Effector memory CD8-positive, alpha-beta T cell (primary cell): ENCODE measurements at regions not wholly inside any gene's neighbourhood (a gene's known extent, or its start where the extent isn't known, plus 50 kb on each side); places are given as distances from the start of the nearest gene placed in this dataset.

Experiments used
- ATAC-seq: fragments of 150-1000 bp; cut with Tn5 transposase; replicated peaks from 2 replicates; pipeline ENCODE4 v1.10.0; 2021; ENCODE audit warnings: mild to moderate bottlenecking, moderate library complexity
- DNase-seq, 3 experiments: peaks; one replicate each; pipeline ENCODE4 v3.0.0; 2021
- H3K27ac Mint-ChIP-seq, 2 donors: one replicate each; pipeline ENCODE4 v1.8.0; 2022; ENCODE audit warnings: mild to moderate bottlenecking in 2 of 2, mixed read lengths in 2 of 2, moderate library complexity in 2 of 2
- H3K27me3 Mint-ChIP-seq, 2 donors: one replicate each; pipeline ENCODE4 v1.8.0; 2022; ENCODE audit warnings: mixed read lengths in 2 of 2
- H3K36me3 Mint-ChIP-seq: one replicate; pipeline ENCODE4 v1.8.0; 2022; ENCODE audit warnings: mild to moderate bottlenecking, moderate library complexity, mixed read lengths; ENCODE audit not compliant: insufficient read depth
- H3K4me1 Mint-ChIP-seq, 2 donors: one replicate each; pipeline ENCODE4 v1.8.0; 2022; ENCODE audit warnings: low read depth in 2 of 2, mixed read lengths in 2 of 2
- H3K4me3 Mint-ChIP-seq, 2 donors: one replicate each; pipeline ENCODE4 v1.8.0; 2022; ENCODE audit warnings: mild to moderate bottlenecking in 2 of 2, mixed read lengths in 2 of 2, moderate library complexity in 2 of 2
- H3K9me3 Mint-ChIP-seq, 2 donors: one replicate each; pipeline ENCODE4 v1.8.0; 2022; ENCODE audit warnings: mixed read lengths in 2 of 2

- ATAC-seq (no peak), DNase-seq (no peak)
- no peaks in the 10 kb centered on the region for H3K36me3 Mint-ChIP-seq
- H3K27me3 Mint-ChIP-seq, result peaks cover 3 to 11% of the 10 kb centered on the region in 2 donors
- no peaks in the 10 kb centered on the region for H3K4me1 Mint-ChIP-seq
- H3K9me3 Mint-ChIP-seq, result no peaks in the 10 kb centered on the region
- no peak overlapping the region for H3K4me3 Mint-ChIP-seq
- no peak overlapping the region for H3K27ac Mint-ChIP-seq
Observed at GRCh38 chr16:85353013-85353412, 240.7 kb upstream of the CIBAR2 start.

GRCh38 chr16:85353839-85354685 is 241.8 kb upstream of the CIBAR2 start:
- ATAC-seq, result no peak
- H3K27me3 Mint-ChIP-seq, result peaks cover 8 to 13% of the 10 kb centered on the region in 2 donors
- H3K4me1 Mint-ChIP-seq, result peaks cover 0 to 1% of the 10 kb centered on the region in 2 donors
- no peak overlapping the region for H3K27ac Mint-ChIP-seq
- H3K4me3 Mint-ChIP-seq, result no peak overlapping the region
- no peaks in the 10 kb centered on the region for H3K36me3 Mint-ChIP-seq
- no peaks in the 10 kb centered on the region for H3K9me3 Mint-ChIP-seq
- DNase-seq, result no peak

GRCh38 chr16:85354686-85355514 is 242.6 kb upstream of the CIBAR2 start:
- no peak for ATAC-seq
- no peak overlapping the region for H3K4me3 Mint-ChIP-seq
- peaks cover 6 to 17% of the 10 kb centered on the region in 2 donors for H3K27me3 Mint-ChIP-seq
- H3K9me3 Mint-ChIP-seq, result no peaks in the 10 kb centered on the region
- H3K27ac Mint-ChIP-seq, result no peak overlapping the region
- H3K4me1 Mint-ChIP-seq, result peaks cover 0 to 2% of the 10 kb centered on the region in 2 donors
- DNase-seq, result no peak
- H3K36me3 Mint-ChIP-seq, result no peaks in the 10 kb centered on the region

- peaks cover 0 to 2% of the 10 kb centered on the region in 2 donors for H3K4me1 Mint-ChIP-seq
- no peaks in the 10 kb centered on the region for H3K9me3 Mint-ChIP-seq
- DNase-seq, result no peak
- no peak for ATAC-seq
- no peaks in the 10 kb centered on the region for H3K36me3 Mint-ChIP-seq
- H3K27me3 Mint-ChIP-seq, result peaks cover 6 to 19% of the 10 kb centered on the region in 2 donors
- no peak overlapping the region for H3K27ac Mint-ChIP-seq
- no peak overlapping the region for H3K4me3 Mint-ChIP-seq
Observed at GRCh38 chr16:85355515-85355837, 243.2 kb upstream of the CIBAR2 start.

GRCh38 chr16:85356157-85356556 is 243.9 kb upstream of the CIBAR2 start:
- Mint-ChIP-seq H3K4me1 (peaks cover 0 to 2% of the 10 kb centered on the region in 2 donors), H3K9me3 (no peaks in the 10 kb centered on the region), H3K27ac (no peak overlapping the region), H3K36me3 (no peaks in the 10 kb centered on the region), H3K4me3 (no peak overlapping the region), H3K27me3 (peaks cover 12 to 26% of the 10 kb centered on the region in 2 donors)
- DNase-seq, result no peak
- ATAC-seq, result no peak

- Mint-ChIP-seq H3K27ac (no peak overlapping the region), H3K9me3 (no peaks in the 10 kb centered on the region), H3K27me3 (peaks cover 16 to 31% of the 10 kb centered on the region in 2 donors), H3K4me3 (no peak overlapping the region), H3K4me1 (peaks cover 0 to 2% of the 10 kb centered on the region in 2 donors), H3K36me3 (no peaks in the 10 kb centered on the region)
- DNase-seq, result no peak
- no peak for ATAC-seq
Observed at GRCh38 chr16:85357323-85357722, 245.1 kb upstream of the CIBAR2 start.

GRCh38 chr16:85357924-85358505 is 245.7 kb upstream of the CIBAR2 start:
- Mint-ChIP-seq H3K27me3 (peaks cover 16 to 31% of the 10 kb centered on the region in 2 donors), H3K4me1 (peaks cover 0 to 2% of the 10 kb centered on the region in 2 donors), H3K4me3 (no peak overlapping the region), H3K36me3 (no peaks in the 10 kb centered on the region), H3K27ac (no peak overlapping the region), H3K9me3 (no peaks in the 10 kb centered on the region)
- DNase-seq (no peak), ATAC-seq (no peak)

GRCh38 chr16:85358704-85359146 is 246.5 kb upstream of the CIBAR2 start:
- no peak for DNase-seq
- ATAC-seq, result no peak
- Mint-ChIP-seq H3K27me3 (peaks cover 16 to 35% of the 10 kb centered on the region in 2 donors), H3K27ac (no peak overlapping the region), H3K4me3 (no peak overlapping the region), H3K36me3 (no peaks in the 10 kb centered on the region), H3K4me1 (peaks cover 0 to 2% of the 10 kb centered on the region in 2 donors), H3K9me3 (no peaks in the 10 kb centered on the region)

GRCh38 chr16:85359147-85359822 is 247.0 kb upstream of the CIBAR2 start:
- H3K4me3 Mint-ChIP-seq, result no peak overlapping the region
- no peak for DNase-seq
- H3K4me1 Mint-ChIP-seq, result peaks cover 0 to 2% of the 10 kb centered on the region in 2 donors
- no peak for ATAC-seq
- H3K36me3 Mint-ChIP-seq, result no peaks in the 10 kb centered on the region
- no peak overlapping the region for H3K27ac Mint-ChIP-seq
- H3K27me3 Mint-ChIP-seq, result peaks cover 11 to 41% of the 10 kb centered on the region in 2 donors
- H3K9me3 Mint-ChIP-seq, result no peaks in the 10 kb centered on the region

- Mint-ChIP-seq H3K4me3 (no peak overlapping the region), H3K9me3 (no peaks in the 10 kb centered on the region), H3K27me3 (peaks cover 11 to 51% of the 10 kb centered on the region in 2 donors), H3K4me1 (peaks cover 0 to 2% of the 10 kb centered on the region in 2 donors), H3K36me3 (no peaks in the 10 kb centered on the region), H3K27ac (no peak overlapping the region)
- ATAC-seq, result no peak
- no peak for DNase-seq
Observed at GRCh38 chr16:85360323-85361277, 248.3 kb upstream of the CIBAR2 start.

- Mint-ChIP-seq H3K27me3 (peaks cover 11 to 58% of the 10 kb centered on the region in 2 donors), H3K36me3 (no peaks in the 10 kb centered on the region), H3K9me3 (no peaks in the 10 kb centered on the region), H3K4me3 (no peak overlapping the region), H3K27ac (no peak overlapping the region), H3K4me1 (peaks cover 0 to 2% of the 10 kb centered on the region in 2 donors)
- no peak for DNase-seq
- ATAC-seq, result no peak
Observed at GRCh38 chr16:85361441-85362118, 249.3 kb upstream of the CIBAR2 start.

- no peak for DNase-seq
- no peaks in the 10 kb centered on the region for H3K9me3 Mint-ChIP-seq
- ATAC-seq, result no peak
- H3K27me3 Mint-ChIP-seq, result peaks cover 16 to 66% of the 10 kb centered on the region in 2 donors
- no peak overlapping the region for H3K4me3 Mint-ChIP-seq
- H3K36me3 Mint-ChIP-seq, result no peaks in the 10 kb centered on the region
- peaks cover 0 to 2% of the 10 kb centered on the region in 2 donors for H3K4me1 Mint-ChIP-seq
- H3K27ac Mint-ChIP-seq, result no peak overlapping the region
Observed at GRCh38 chr16:85362443-85362842, 250.2 kb upstream of the CIBAR2 start.
